Endodermal cell (in vitro differentiated cells): ENCODE measurements at regions not wholly inside any gene's neighbourhood (a gene's known extent, or its start where the extent isn't known, plus 50 kb on each side); places are given as distances from the start of the nearest gene placed in this dataset.

Source experiments
- DNase-seq: peaks from one replicate; pipeline ENCODE4 v3.0.0-alpha.2; 2017
- H3K27ac ChIP-seq: 2 replicates; pipeline ENCODE4 v1.5.1; 2013; ENCODE audit warnings: mild to moderate bottlenecking, low read depth, low read length, moderate library complexity
- H3K27me3 ChIP-seq: 2 replicates; pipeline ENCODE4 v1.6.1; 2013; ENCODE audit warnings: mild to moderate bottlenecking, low read length, moderate library complexity; ENCODE audit not compliant: insufficient read depth, control insufficient read depth, poor library complexity, severe bottlenecking
- H3K36me3 ChIP-seq: 2 replicates; pipeline ENCODE4 v1.7.0; 2013; ENCODE audit warnings: mild to moderate bottlenecking, low read length, moderate library complexity; ENCODE audit not compliant: control insufficient read depth, insufficient read depth
- H3K4me1 ChIP-seq: one replicate; pipeline ENCODE4 v1.7.0; 2013; ENCODE audit warnings: low read length; ENCODE audit not compliant: control insufficient read depth, insufficient read depth
- H3K4me3 ChIP-seq: 2 replicates; pipeline ENCODE4 v1.5.1; 2013; ENCODE audit warnings: mild to moderate bottlenecking, low read length, moderate library complexity
- H3K9ac ChIP-seq: 2 replicates; pipeline ENCODE4 v1.6.1; 2013; ENCODE audit warnings: mild to moderate bottlenecking, low read length, moderate library complexity; ENCODE audit not compliant: poor library complexity, severe bottlenecking; ENCODE audit errors: extremely low read depth
- H3K9me3 ChIP-seq: 2 replicates; pipeline ENCODE4 v1.6.1; 2013; ENCODE audit warnings: mild to moderate bottlenecking, low read length, moderate library complexity; ENCODE audit not compliant: control insufficient read depth
- H3K27ac Mint-ChIP-seq: 2 replicates; pipeline ENCODE4 v1.8.0; 2020; ENCODE audit warnings: mixed read lengths
- H3K27me3 Mint-ChIP-seq: 2 replicates; pipeline ENCODE4 v1.8.0; 2021; ENCODE audit warnings: mild to moderate bottlenecking, mixed read lengths; ENCODE audit not compliant: insufficient read depth
- H3K36me3 Mint-ChIP-seq: 2 replicates; pipeline ENCODE4 v1.8.0; 2020; ENCODE audit warnings: low read depth, mixed read lengths
- H3K4me1 Mint-ChIP-seq: 2 replicates; pipeline ENCODE4 v1.8.0; 2020; ENCODE audit warnings: mixed read lengths
- H3K4me3 Mint-ChIP-seq: 2 replicates; pipeline ENCODE4 v1.8.0; 2020; ENCODE audit warnings: mild to moderate bottlenecking, moderate library complexity, mixed read lengths
- H3K9me3 Mint-ChIP-seq: 2 replicates; pipeline ENCODE4 v1.8.0; 2020; ENCODE audit warnings: mild to moderate bottlenecking, mixed read lengths
- CTCF ChIP-seq: fragments of 200-600 bp; sonication (generic); conservative IDR thresholded peaks from 2 replicates; pipeline ENCODE4 v1.5.0; 2021; ENCODE audit warnings: antibody characterized with exemption, mild to moderate bottlenecking
- WGBS, 2 experiments: methylation state at CpG; one replicate each; pipeline versions ENCODE4 v1.1.5 to v1.1.7; 2013; ENCODE audit warnings: missing lambda C conversion rate in 2 of 2, mixed read lengths in 1 of 2; ENCODE audit not compliant: insufficient coverage in 1 of 2, insufficient read length in 1 of 2; 5-methylcytosine and 5-hydroxymethylcytosine counted together

- Mint-ChIP-seq H3K27ac (no peak overlapping the region), H3K36me3 (no peaks in the 10 kb centered on the region)
- H3K9ac ChIP-seq = no peak overlapping the region
Measured at GRCh38 chr12:73383584-73384222, 1111.5 kb downstream of the TRHDE start.

DNA sequence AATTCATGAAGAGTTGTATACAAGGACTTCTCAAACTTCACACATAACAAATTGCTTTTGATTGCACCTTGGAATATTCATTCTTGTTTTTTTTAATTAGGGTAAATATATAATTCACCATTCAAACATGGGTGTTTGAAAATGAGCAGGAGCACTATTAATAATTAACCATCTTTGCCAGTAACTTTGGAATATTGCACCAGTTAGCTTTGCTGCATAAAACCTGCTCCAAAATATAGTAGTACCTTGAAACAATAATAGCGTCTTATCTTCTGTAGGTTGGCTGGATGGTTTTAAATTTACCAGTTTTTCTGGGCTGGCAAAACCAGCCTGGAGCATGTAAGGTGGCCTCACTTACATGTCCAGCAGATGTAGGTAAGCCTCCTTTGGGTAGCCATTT, 1112.4 kb downstream of the TRHDE start:
- WGBS, 2 experiments = 96% methylated on average over 1 of the region's 1 CpG; no CpG with 5 or more reads in 1 of the 2 experiments
- Mint-ChIP-seq H3K36me3 (no peaks in the 10 kb centered on the region), H3K9me3 (peaks cover 3% of the 10 kb centered on the region), H3K4me1 (no peaks in the 10 kb centered on the region), H3K27me3 (no peaks in the 10 kb centered on the region), H3K27ac (no peak overlapping the region), H3K4me3 (no peak overlapping the region)
- no peak overlapping the region for H3K4me3 ChIP-seq
- no peak for TF ChIP-seq CTCF
- H3K9me3 ChIP-seq = no peaks in the 10 kb centered on the region
- DNase-seq = no peak
- H3K36me3 ChIP-seq = no peaks in the 10 kb centered on the region
- H3K27me3 ChIP-seq = no peaks in the 10 kb centered on the region
- no peak overlapping the region for H3K9ac ChIP-seq
- no peak overlapping the region for H3K27ac ChIP-seq
- no peaks in the 10 kb centered on the region for H3K4me1 ChIP-seq

More at GRCh38 chr12:73383584-73384222, 1111.5 kb downstream of the TRHDE start:
- H3K4me1 ChIP-seq = no peaks in the 10 kb centered on the region
- DNase-seq = no peak
- peaks cover 3% of the 10 kb centered on the region for H3K9me3 Mint-ChIP-seq
- H3K27me3 Mint-ChIP-seq = no peaks in the 10 kb centered on the region
- no peaks in the 10 kb centered on the region for H3K4me1 Mint-ChIP-seq
- H3K27ac ChIP-seq = no peak overlapping the region
- H3K27me3 ChIP-seq = no peaks in the 10 kb centered on the region
- H3K36me3 ChIP-seq = no peaks in the 10 kb centered on the region
- no peak for TF ChIP-seq CTCF
- no peak overlapping the region for H3K4me3 ChIP-seq
- no peak overlapping the region for H3K4me3 Mint-ChIP-seq
- H3K9me3 ChIP-seq = no peaks in the 10 kb centered on the region

DNA sequence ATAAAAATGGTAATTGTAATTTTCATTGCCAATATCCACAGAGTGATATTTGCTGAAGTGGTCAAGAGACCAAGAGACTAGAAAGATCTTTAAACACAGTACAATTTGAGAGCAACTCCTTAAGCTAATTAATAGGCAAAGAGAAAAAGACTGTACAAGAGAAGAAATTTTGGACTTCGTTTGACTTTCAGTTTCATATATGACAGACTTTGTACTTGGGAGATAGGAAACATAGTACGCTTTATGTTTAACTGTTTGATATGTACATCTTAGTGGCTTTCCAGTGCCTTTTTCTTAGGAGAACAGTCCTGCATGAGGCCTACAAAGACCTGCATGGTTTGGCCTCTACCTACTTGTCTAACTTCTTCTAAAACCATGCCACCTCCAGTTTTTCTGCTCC, 1118.1 kb downstream of the TRHDE start:
- H3K4me3 ChIP-seq = no peak overlapping the region
- H3K27me3 ChIP-seq = no peaks in the 10 kb centered on the region
- no peak overlapping the region for H3K27ac Mint-ChIP-seq
- H3K4me3 Mint-ChIP-seq = no peak overlapping the region
- H3K36me3 Mint-ChIP-seq = no peaks in the 10 kb centered on the region
- no peaks in the 10 kb centered on the region for H3K9me3 ChIP-seq
- H3K27me3 Mint-ChIP-seq = no peaks in the 10 kb centered on the region
- H3K9me3 Mint-ChIP-seq = peaks cover 8% of the 10 kb centered on the region
- no peak overlapping the region for H3K27ac ChIP-seq
- H3K4me1 ChIP-seq = no peaks in the 10 kb centered on the region
- H3K9ac ChIP-seq = no peak overlapping the region
- DNase-seq = no peak
- 86% methylated on average over 2 of the region's 2 CpGs; no CpG with 5 or more reads in 1 of the 2 experiments for WGBS, 2 experiments
- no peaks in the 10 kb centered on the region for H3K36me3 ChIP-seq
- no peaks in the 10 kb centered on the region for H3K4me1 Mint-ChIP-seq
- TF ChIP-seq CTCF = no peak
